ENCODE measurements at regions not wholly inside any gene's neighbourhood (a gene's known extent, or its start where the extent isn't known, plus 50 kb on each side); places are given as distances from the start of the nearest gene placed in this dataset.

DNA sequence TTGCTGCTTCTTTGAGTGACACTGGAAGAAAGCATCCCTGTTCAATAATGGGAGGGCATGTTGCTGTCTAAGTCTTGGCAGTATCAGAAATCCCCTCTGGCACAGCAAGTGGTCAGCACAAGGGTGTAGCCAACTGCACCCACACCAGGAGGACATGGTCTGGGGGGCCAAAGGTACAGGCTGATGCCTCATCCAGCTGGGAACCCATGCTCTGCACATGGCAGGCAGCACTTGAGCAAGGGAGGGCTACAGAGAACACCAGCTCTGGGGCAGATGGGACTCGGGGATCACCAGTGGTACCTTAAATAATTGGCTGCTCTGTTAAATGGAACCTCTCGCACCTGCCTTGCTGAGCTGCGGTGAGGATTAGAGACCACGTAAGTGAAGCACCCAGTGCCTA is 265.2 kb downstream of the SYK start:
- TF ChIP-seq, protein P1, sequence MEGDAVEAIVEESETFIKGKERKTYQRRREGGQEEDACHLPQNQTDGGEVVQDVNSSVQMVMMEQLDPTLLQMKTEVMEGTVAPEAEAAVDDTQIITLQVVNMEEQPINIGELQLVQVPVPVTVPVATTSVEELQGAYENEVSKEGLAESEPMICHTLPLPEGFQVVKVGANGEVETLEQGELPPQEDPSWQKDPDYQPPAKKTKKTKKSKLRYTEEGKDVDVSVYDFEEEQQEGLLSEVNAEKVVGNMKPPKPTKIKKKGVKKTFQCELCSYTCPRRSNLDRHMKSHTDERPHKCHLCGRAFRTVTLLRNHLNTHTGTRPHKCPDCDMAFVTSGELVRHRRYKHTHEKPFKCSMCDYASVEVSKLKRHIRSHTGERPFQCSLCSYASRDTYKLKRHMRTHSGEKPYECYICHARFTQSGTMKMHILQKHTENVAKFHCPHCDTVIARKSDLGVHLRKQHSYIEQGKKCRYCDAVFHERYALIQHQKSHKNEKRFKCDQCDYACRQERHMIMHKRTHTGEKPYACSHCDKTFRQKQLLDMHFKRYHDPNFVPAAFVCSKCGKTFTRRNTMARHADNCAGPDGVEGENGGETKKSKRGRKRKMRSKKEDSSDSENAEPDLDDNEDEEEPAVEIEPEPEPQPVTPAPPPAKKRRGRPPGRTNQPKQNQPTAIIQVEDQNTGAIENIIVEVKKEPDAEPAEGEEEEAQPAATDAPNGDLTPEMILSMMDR (IDR thresholded peaks at IDR 0.05; ENCODE audit: low read depth, low read length, poor library complexity, severe bottlenecking), result no peak
- no peak for TF ChIP-seq EZH2phosphoT487 (IDR thresholded peaks at IDR 0.05; ENCODE audit: borderline replicate concordance, low read length)

Data from DOHH2 (cell line).